A673 (cell line): ENCODE measurements at regions not wholly inside any gene's neighbourhood (a gene's known extent, or its start where the extent isn't known, plus 50 kb on each side); places are given as distances from the start of the nearest gene placed in this dataset.

ENCODE experiments used
- BruUV-seq: library from RNA; stranded (reverse); fragments of 400-500 nt; replicated peaks from 2 replicates; lab custom pipeline; 2021; lab: Mats Ljungman, UMichigan
- CTCF ChIA-PET: fragments of 300-600 bp; sonication (Branson Sonifier 250); formaldehyde crosslinking; loops from one replicate; lab custom pipeline; 2022; ENCODE audit warnings: antibody characterized with exemption; lab: Charles Lee
- POLR2A ChIA-PET: fragments of 300-600 bp; sonication (Branson Sonifier 250); formaldehyde crosslinking; loops from one replicate; lab custom pipeline; 2022; ENCODE audit warnings: antibody characterized with exemption; ENCODE audit not compliant: low non-redundant PET; lab: Charles Lee
- DNase-seq: peaks from one replicate; pipeline ENCODE4 v3.0.0-alpha.2; 2015; ENCODE audit warnings: low spot score
- H3K27ac ChIP-seq: fragments of 200-600 bp; sonication (generic); 2 replicates; pipeline ENCODE4 v1.5.1; 2016; ENCODE audit warnings: mixed run types, low read depth, mild to moderate bottlenecking, mixed read lengths, antibody characterized with exemption, low read length; ENCODE audit not compliant: poor library complexity, severe bottlenecking
- H3K27me3 ChIP-seq: fragments of 200-600 bp; sonication (generic); replicated peaks from 2 replicates; pipeline ENCODE4 v1.6.1; 2017; ENCODE audit warnings: mixed run types, low read depth, mild to moderate bottlenecking, mixed read lengths, antibody characterized with exemption, low read length; ENCODE audit not compliant: insufficient read depth, poor library complexity
- H3K36me3 ChIP-seq: fragments of 200-600 bp; sonication (generic); 2 replicates; pipeline ENCODE4 v1.6.1; 2016; ENCODE audit warnings: mixed run types, mild to moderate bottlenecking, mixed read lengths, antibody characterized with exemption, low read length; ENCODE audit not compliant: insufficient read depth, poor library complexity, severe bottlenecking
- H3K4me1 ChIP-seq: fragments of 200-600 bp; sonication (generic); 2 replicates; pipeline ENCODE4 v1.6.1; 2017; ENCODE audit warnings: mixed run types, mild to moderate bottlenecking, mixed read lengths, antibody characterized with exemption, low read length; ENCODE audit not compliant: insufficient read depth, poor library complexity, severe bottlenecking
- H3K4me3 ChIP-seq: fragments of 200-600 bp; sonication (generic); 2 replicates; pipeline ENCODE4 v1.5.1; 2016; ENCODE audit warnings: low read depth, mixed run types, mild to moderate bottlenecking, mixed read lengths, low read length; ENCODE audit not compliant: poor library complexity, severe bottlenecking
- H3K9me3 ChIP-seq: fragments of 200-600 bp; sonication (generic); 2 replicates; pipeline ENCODE4 v1.6.1; 2016; ENCODE audit warnings: mixed run types, low read depth, mild to moderate bottlenecking, mixed read lengths, antibody characterized with exemption, low read length; ENCODE audit not compliant: poor library complexity, severe bottlenecking
- CTCF ChIP-seq: fragments of 300-800, 200-600 bp; sonication (generic); conservative IDR thresholded peaks from 2 replicates; pipeline ENCODE4 v1.5.1; 2017; ENCODE audit warnings: low read depth, mild to moderate bottlenecking, antibody characterized with exemption, low read length, moderate library complexity, mixed read lengths
- EZH2 ChIP-seq: fragments of 200-600 bp; sonication (generic); IDR thresholded peaks from 2 replicates; pipeline ENCODE4 v1.6.1; 2017; ENCODE audit warnings: borderline replicate concordance, low read depth, mild to moderate bottlenecking, mixed read lengths, antibody characterized with exemption, low read length; ENCODE audit not compliant: poor library complexity, severe bottlenecking
- intact Hi-C: fragments of 100-400 bp; cut with micrococcal nuclease; formaldehyde crosslinking; loops from one replicate; pipeline ENCODE4 v1.10.0; 2022; ENCODE audit not compliant: unreplicated experiment

- no peaks in the 10 kb centered on the region for H3K27me3 ChIP-seq
- no peak for DNase-seq
- no peaks in the 10 kb centered on the region for H3K4me1 ChIP-seq
- TF ChIP-seq EZH2: no peak
- TF ChIP-seq CTCF: no peak
- ChIA-PET CTCF (no interaction called here), POLR2A (no interaction called here)
- no peaks in the 10 kb centered on the region for H3K9me3 ChIP-seq
- H3K27ac ChIP-seq: no peak overlapping the region
- no TSS peak for BruUV-seq
- H3K36me3 ChIP-seq: no peaks in the 10 kb centered on the region
- no peak overlapping the region for H3K4me3 ChIP-seq
- intact Hi-C loops: no loop called here
These were observed 100.8 kb upstream of the LYZL2 start for GRCh38 chr10:30730306-30730705.

GRCh38 chr10:30728766-30729165 lies 99.2 kb upstream of the LYZL2 start:
- no peaks in the 10 kb centered on the region for H3K9me3 ChIP-seq
- no TSS peak for BruUV-seq
- no peaks in the 10 kb centered on the region for H3K4me1 ChIP-seq
- no peaks in the 10 kb centered on the region for H3K27me3 ChIP-seq
- ChIA-PET POLR2A (no interaction called here), CTCF (interaction anchor here (1.1 kb wide), 1 partner anchor 89 kb away, joined by 4 read pairs; no protein-coding TSS in a partner anchor)
- no peak overlapping the region for H3K27ac ChIP-seq
- H3K4me3 ChIP-seq: no peak overlapping the region
- DNase-seq: no peak
- TF ChIP-seq CTCF (no peak), EZH2 (no peak)
- no peaks in the 10 kb centered on the region for H3K36me3 ChIP-seq
- intact Hi-C loops: loop anchor here (10.0 kb wide), 1 partner anchor 1076 kb away; no protein-coding TSS in a partner anchor

GRCh38 chr10:30728127-30728526 lies 98.6 kb upstream of the LYZL2 start:
- H3K27ac ChIP-seq: no peak overlapping the region
- H3K4me3 ChIP-seq: no peak overlapping the region
- H3K36me3 ChIP-seq: no peaks in the 10 kb centered on the region
- intact Hi-C loops: loop anchor here (10.0 kb wide), 1 partner anchor 1077 kb away; no protein-coding TSS in a partner anchor
- no peaks in the 10 kb centered on the region for H3K9me3 ChIP-seq
- H3K4me1 ChIP-seq: no peaks in the 10 kb centered on the region
- ChIA-PET POLR2A (no interaction called here), CTCF (interaction anchor here (1.1 kb wide), 1 partner anchor 88 kb away, joined by 4 read pairs; no protein-coding TSS in a partner anchor)
- no peaks in the 10 kb centered on the region for H3K27me3 ChIP-seq
- no peak for TF ChIP-seq CTCF
- TF ChIP-seq EZH2: no peak
- no TSS peak for BruUV-seq
- no peak for DNase-seq
